ENCODE measurements at regions not wholly inside any gene's neighbourhood (a gene's known extent, or its start where the extent isn't known, plus 50 kb on each side); places are given as distances from the start of the nearest gene placed in this dataset.

GRCh38 chr16:65817799-65818198 is 548.7 kb upstream of the CDH5 start:
- no peak for TF ChIP-seq CTCF (IDR thresholded peaks at IDR 0.05; ENCODE audit: insufficient read depth, low read length)
- TF ChIP-seq POLR2AphosphoS5 (IDR thresholded peaks at IDR 0.05; ENCODE audit: low read depth): no peak
